PC-3 (cell line): ENCODE measurements at regions not wholly inside any gene's neighbourhood (a gene's known extent, or its start where the extent isn't known, plus 50 kb on each side); places are given as distances from the start of the nearest gene placed in this dataset.

Experiments used
- ATAC-seq: fragments of 200-7000 bp; cut with Tn5 transposase; 2 replicates; pipeline ENCODE4 v1.9.1; 2020; ENCODE audit warnings: mild to moderate bottlenecking, moderate library complexity
- BruUV-seq: library from RNA; stranded (reverse); fragments of 400-500 nt; replicated peaks from 2 replicates; lab custom pipeline; 2021; lab: Mats Ljungman, UMichigan
- CTCF ChIA-PET: fragments of 300-600 bp; sonication (Branson Sonifier 250); formaldehyde crosslinking; loops from one replicate; lab custom pipeline; 2022; ENCODE audit warnings: antibody characterized with exemption; lab: Charles Lee
- POLR2A ChIA-PET: fragments of 300-600 bp; sonication (Branson Sonifier 250); formaldehyde crosslinking; loops from one replicate; lab custom pipeline; 2022; ENCODE audit warnings: antibody characterized with exemption; ENCODE audit not compliant: unreplicated experiment; lab: Charles Lee
- DNase-seq: peaks from one replicate; pipeline ENCODE4 v3.0.0-alpha.2; 2015
- H2AFZ ChIP-seq: fragments of 300-600 bp; sonication (generic); 2 replicates; pipeline ENCODE4 v1.6.0; 2016; ENCODE audit warnings: antibody characterized with exemption, low read length
- H3F3A ChIP-seq: fragments of 300-600 bp; sonication (generic); one replicate; pipeline ENCODE4 v1.6.0; 2017; ENCODE audit warnings: antibody characterized with exemption, low read length, control low read depth, mild to moderate bottlenecking; ENCODE audit not compliant: unreplicated experiment
- H3K27ac ChIP-seq: fragments of 300-600 bp; sonication (generic); 2 replicates; pipeline ENCODE4 v1.5.1; 2016; ENCODE audit warnings: mild to moderate bottlenecking, low read length
- H3K27me3 ChIP-seq: fragments of 300-600 bp; sonication (generic); 2 replicates; pipeline ENCODE4 v1.6.1; 2016; ENCODE audit warnings: low read length, mixed read lengths
- H3K36me3 ChIP-seq: fragments of 300-600 bp; sonication (generic); 2 replicates; pipeline ENCODE4 v1.6.1; 2016; ENCODE audit warnings: low read depth, mixed run types, low read length, mixed read lengths
- H3K4me1 ChIP-seq: fragments of 300-600 bp; sonication (generic); 2 replicates; pipeline ENCODE4 v1.5.1; 2016; ENCODE audit warnings: low read length; ENCODE audit not compliant: insufficient read depth
- H3K4me2 ChIP-seq: fragments of 300-600 bp; sonication (generic); 2 replicates; pipeline ENCODE4 v1.6.0; 2016; ENCODE audit warnings: low read length
- H3K4me3 ChIP-seq: fragments of 300-600 bp; sonication (generic); 2 replicates; pipeline ENCODE4 v1.5.1; 2016; ENCODE audit warnings: mild to moderate bottlenecking, low read length, mixed read lengths
- H3K79me2 ChIP-seq: fragments of 300-600 bp; sonication (generic); 2 replicates; pipeline ENCODE4 v1.6.1; 2017; ENCODE audit warnings: low read length, mixed read lengths
- H3K9ac ChIP-seq: fragments of 300-600 bp; sonication (generic); 2 replicates; pipeline ENCODE4 v1.6.0; 2016; ENCODE audit warnings: mild to moderate bottlenecking, low read length
- H3K9me2 ChIP-seq: fragments of 300-600 bp; sonication (generic); replicated peaks from 2 replicates; pipeline ENCODE4 v1.6.1; 2016; ENCODE audit warnings: mixed run types, low read length, mixed read lengths
- H3K9me3 ChIP-seq: fragments of 300-600 bp; sonication (generic); 2 replicates; pipeline ENCODE4 v1.6.1; 2016; ENCODE audit warnings: low read length, mixed read lengths
- H4K20me1 ChIP-seq: fragments of 300-600 bp; sonication (generic); 2 replicates; pipeline ENCODE4 v1.6.1; 2016; ENCODE audit warnings: low read length, mixed read lengths
- CTCF ChIP-seq: fragments of 300-600 bp; sonication (generic); conservative IDR thresholded peaks from 2 replicates; pipeline ENCODE4 v1.5.1; 2017; ENCODE audit warnings: antibody characterized with exemption, low read depth, mild to moderate bottlenecking, low read length
- EZH2 ChIP-seq: fragments of 300-600 bp; sonication (generic); IDR thresholded peaks from one replicate; pipeline ENCODE4 v1.6.1; 2017; ENCODE audit warnings: antibody characterized with exemption, mild to moderate bottlenecking, low read length; ENCODE audit not compliant: unreplicated experiment
- EZH2phosphoT487 ChIP-seq: fragments of 300-600 bp; sonication (generic); IDR thresholded peaks from 2 replicates; pipeline ENCODE4 v1.6.1; 2018; ENCODE audit warnings: mild to moderate bottlenecking, antibody characterized with exemption, low read length, borderline replicate concordance
- intact Hi-C: fragments of 100-400 bp; cut with micrococcal nuclease; formaldehyde crosslinking; loops from 2 replicates; pipeline ENCODE4 v1.9.0; 2023

GRCh38 chr5:120241400-120241799 lies 222.7 kb upstream of the PRR16 start:
- Histone ChIP-seq H3K9me2 (no peaks in the 10 kb centered on the region), H3K4me2 (no peak overlapping the region), H4K20me1 (no peaks in the 10 kb centered on the region), H3K4me3 (no peak overlapping the region), H3K9ac (no peak overlapping the region), H3K36me3 (no peaks in the 10 kb centered on the region), H2AFZ (no peak overlapping the region), H3K27ac (no peak overlapping the region), H3F3A (no peaks in the 10 kb centered on the region), H3K4me1 (peaks cover 7% of the 10 kb centered on the region; the same call in 1 of the 2 replicates), H3K9me3 (no peaks in the 10 kb centered on the region), H3K27me3 (no peaks in the 10 kb centered on the region), H3K79me2 (no peaks in the 10 kb centered on the region)
- DNase-seq (no peak), ATAC-seq (no peak)
- intact Hi-C loops, result no loop called here
- ChIA-PET POLR2A (no interaction called here), CTCF (no interaction called here)
- no peak for TF ChIP-seq EZH2phosphoT487
- TF ChIP-seq EZH2, result no peak
- TF ChIP-seq CTCF, result no peak
- BruUV-seq, result no TSS peak

- CTCF ChIA-PET, result no interaction called here
These were observed 212.2 kb upstream of the PRR16 start for GRCh38 chr5:120251898-120252297.

More at GRCh38 chr5:120251898-120252297, 212.2 kb upstream of the PRR16 start:
- no TSS peak for BruUV-seq
- Histone ChIP-seq H3F3A (no peaks in the 10 kb centered on the region), H2AFZ (no peak overlapping the region), H3K4me2 (no peak overlapping the region), H3K27ac (no peak overlapping the region), H3K9ac (no peak overlapping the region), H3K4me3 (no peak overlapping the region), H3K27me3 (no peaks in the 10 kb centered on the region), H3K4me1 (peaks cover 5% of the 10 kb centered on the region), H3K9me3 (no peaks in the 10 kb centered on the region), H3K9me2 (no peaks in the 10 kb centered on the region), H4K20me1 (no peaks in the 10 kb centered on the region), H3K36me3 (no peaks in the 10 kb centered on the region), H3K79me2 (no peaks in the 10 kb centered on the region)
- intact Hi-C loops, result no loop called here
- ATAC-seq (no peak), DNase-seq (no peak)
- POLR2A ChIA-PET, result no interaction called here
- TF ChIP-seq CTCF (no peak), EZH2phosphoT487 (no peak), EZH2 (no peak)
